ENCODE measurements at regions not wholly inside any gene's neighbourhood (a gene's known extent, or its start where the extent isn't known, plus 50 kb on each side); places are given as distances from the start of the nearest gene placed in this dataset.

DNA sequence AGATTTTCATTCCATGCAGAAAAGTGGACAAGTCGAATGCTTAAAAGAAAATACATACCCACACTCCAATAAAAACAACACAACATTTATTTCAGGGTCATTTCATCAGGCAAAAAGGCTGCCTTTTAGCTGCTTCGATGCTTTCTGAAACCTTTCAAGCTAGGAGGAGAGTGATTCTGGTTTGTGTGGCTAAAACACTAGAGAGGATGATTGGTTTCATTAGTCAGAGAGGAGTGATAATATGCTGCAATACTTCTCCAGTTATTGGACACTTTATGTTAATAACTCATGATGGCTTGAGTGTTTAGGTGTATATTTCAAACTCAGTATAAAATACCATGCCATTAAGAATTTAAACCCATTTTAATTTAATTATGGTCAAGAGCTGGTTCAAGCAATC lies 614.0 kb downstream of the SLC4A3 start:
- no peak for DNase-seq

DNA sequence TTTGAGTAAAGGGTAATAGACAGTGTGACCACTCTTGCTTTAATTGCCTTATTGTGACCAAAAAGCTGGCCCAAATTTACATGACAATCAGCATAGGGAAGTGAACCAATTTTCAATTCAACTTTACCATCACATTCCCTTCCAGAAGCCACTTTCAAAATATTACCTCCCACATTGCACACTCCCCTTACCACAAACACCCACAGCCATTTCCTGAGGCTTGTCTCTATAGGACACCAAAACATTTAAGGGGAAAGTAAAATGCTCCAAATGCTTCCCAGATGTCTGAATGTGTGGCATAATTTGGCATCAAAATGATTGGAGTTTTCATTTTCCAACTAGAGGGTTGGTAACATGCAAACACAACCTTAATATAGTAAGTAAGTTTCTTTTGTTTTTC lies 616.1 kb downstream of the SLC4A3 start:
- no peak for DNase-seq

DNA sequence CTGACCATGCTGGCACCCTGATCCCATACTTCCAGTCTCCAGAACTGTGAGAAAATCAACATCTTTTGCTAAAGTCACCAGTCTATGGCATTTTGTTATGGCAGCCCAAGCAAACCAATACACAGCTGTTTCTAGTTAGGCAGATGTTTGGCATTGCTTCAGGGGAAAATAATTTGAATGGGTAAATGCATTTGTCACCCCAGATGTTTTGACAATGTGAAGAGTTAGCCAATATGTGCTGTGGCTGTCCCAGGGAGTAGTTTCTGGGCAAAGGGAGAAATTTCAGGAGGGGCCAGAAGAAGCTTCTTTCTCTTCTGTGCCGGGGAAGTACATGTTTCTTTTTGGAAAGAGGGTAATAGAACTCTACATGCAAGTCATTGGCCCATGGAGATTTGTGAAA lies 619.0 kb downstream of the SLC4A3 start:
- DNase-seq: no peak

DNA sequence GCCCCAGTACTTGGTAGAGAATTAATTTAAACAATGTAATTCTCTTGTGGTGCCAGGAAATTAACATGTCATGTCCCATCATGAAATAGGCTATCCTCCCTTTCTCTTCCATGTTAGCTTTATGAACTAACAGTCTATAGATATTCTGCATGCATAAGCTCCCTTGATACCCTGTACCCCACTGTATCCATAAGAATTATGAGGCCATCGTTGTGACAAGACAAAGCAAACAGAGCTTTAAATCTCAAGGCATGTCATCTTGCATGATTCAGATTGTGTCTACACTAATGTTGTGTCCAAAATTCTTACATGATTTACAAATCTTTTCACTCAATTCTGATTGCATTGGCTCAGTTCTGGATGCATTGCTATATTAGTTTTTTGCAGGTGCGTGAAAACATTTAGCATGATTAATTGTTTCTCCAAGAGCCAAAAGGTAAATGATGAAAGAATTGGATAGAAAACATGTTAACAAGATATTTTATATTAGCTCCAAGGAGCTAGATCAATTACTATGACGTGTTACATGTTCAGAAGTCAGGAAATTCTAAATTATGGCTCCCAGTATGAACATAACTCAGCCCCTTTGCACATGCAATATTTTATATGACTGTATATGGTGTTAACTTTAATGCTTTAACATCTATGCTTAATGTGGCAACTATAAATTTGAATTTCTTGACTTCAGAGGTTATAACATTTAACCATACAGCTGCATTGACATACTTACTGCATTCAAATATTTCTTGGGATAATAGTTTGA lies 620.3 kb downstream of the SLC4A3 start:
- DNase-seq: no peak

DNA sequence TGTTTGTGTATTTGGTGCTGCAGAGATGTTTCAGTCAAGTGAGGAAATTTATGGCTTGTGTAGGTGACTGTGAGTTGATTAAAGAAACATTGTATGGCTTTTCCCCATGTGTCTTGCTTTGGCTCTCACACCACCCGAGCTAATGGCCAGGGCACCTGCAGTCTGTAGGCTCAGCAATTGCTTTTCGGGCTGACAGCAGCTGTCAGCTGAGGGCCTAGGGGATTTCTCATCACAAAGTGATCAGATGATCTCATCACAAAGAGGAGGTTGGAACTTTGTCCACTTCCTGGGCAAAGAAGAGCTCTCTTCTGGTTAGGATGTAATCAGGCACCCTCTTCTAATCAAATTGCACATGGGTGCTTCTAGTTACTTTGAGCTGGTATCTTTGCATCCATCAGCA lies 632.2 kb downstream of the SLC4A3 start:
- no peak for DNase-seq

- no peak for DNase-seq
Observed at GRCh38 chr2:220263300-220263699, 635.9 kb downstream of the SLC4A3 start.

GRCh38 chr2:220269367-220269766 lies 641.9 kb downstream of the SLC4A3 start:
- no peak for DNase-seq

DNA sequence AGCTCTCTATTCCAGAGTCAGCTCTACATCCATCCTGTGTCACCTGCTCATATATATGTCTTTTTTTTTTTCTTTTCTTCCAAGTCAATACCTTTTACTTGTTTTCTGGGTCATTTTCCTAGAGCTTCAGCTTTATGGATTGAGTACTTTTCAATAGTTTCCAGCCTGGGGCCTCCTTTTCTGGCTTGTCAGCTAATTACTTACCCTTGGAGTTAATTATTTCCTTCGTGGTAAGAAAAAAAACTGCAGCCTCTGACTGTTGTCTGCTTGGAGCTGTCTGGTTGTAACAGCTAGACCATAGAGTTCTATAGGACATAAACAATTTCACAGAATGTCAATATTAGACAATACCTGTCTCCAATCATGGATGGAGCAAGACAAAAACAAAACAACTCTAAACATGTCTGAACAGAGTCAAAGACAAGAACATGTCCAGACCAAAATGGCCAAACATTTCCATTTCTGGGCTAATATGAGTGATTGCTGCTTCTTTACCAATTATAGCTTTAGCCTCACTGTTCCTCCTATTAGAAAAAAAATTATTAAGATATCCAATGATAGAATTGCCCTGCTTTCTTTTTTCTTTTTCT lies 643.1 kb downstream of the SLC4A3 start:
- DNase-seq: no peak

DNA sequence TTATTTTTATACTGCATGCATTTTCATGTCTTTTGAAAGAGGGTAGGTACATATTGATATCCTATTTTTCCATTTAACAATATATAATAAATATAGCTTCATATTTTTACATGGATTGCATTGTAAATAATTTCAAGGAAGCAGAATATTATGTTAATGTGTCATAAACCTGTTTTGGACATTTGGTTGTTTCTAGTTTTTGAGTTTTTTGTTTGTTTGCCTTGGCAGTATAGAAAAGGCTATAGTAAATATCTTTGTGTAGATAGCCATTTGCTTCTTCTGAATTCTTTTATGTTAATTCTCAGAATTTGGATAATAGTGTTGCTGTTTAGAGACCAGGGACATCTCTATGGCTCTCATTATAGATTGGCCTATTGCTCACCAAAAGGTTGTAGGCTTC lies 645.2 kb downstream of the SLC4A3 start:
- no peak for DNase-seq

- no peak for DNase-seq
Observed at GRCh38 chr2:220273082-220273481, 645.7 kb downstream of the SLC4A3 start.

DNA sequence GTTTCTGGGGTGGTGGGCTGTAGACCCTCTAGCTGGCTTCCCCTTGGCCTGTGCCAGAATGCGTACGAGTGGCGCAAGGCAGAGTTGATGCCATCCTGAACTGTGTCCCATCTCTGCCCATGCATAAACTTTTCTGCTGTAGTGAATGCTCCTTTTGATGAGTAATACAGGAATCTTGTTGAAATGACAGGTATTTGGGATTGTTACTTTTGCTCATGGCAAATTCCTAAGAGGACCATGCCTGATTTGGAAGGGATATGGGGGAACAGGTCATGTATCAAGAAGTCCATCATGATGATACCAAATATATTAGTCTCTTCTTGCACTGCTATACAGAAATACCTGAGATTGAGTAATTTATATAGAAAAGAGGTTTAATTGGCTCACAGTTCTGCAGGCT lies 648.0 kb downstream of the SLC4A3 start:
- no peak for DNase-seq

DNA sequence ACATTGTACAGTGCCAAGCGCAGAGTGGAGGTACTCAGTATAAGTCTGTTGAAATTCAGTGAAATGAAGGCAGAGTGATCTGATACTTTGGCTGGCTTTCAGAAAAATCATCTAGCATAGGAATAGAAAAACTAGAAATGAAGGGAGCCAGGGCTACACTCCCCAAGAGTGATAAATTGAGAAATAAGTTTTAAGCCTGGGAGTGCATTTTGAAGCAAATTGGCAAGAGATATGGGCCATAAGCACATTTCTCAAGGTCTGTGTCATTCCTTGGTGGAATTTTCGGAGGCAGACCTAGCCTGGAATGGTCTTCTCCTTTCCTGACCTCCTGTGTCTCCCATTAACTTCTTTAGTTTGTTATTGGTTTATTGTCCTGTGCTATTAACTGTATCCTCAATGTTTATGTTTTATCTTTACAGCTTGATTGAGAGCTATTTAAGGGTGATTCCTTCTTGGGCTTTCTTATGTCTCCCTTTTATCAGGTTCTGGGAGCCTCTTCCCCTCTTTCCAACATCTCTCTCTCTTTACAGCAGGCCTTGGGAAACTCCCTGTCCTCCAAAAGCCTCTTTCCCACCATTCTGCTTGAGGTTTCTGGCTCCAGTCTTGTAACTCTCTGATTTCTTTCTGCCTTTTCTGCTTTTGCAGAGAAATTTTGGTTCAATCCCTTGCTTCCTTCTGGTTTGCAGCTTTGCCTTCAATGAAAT lies 649.5 kb downstream of the SLC4A3 start:
- no peak for DNase-seq

DNA sequence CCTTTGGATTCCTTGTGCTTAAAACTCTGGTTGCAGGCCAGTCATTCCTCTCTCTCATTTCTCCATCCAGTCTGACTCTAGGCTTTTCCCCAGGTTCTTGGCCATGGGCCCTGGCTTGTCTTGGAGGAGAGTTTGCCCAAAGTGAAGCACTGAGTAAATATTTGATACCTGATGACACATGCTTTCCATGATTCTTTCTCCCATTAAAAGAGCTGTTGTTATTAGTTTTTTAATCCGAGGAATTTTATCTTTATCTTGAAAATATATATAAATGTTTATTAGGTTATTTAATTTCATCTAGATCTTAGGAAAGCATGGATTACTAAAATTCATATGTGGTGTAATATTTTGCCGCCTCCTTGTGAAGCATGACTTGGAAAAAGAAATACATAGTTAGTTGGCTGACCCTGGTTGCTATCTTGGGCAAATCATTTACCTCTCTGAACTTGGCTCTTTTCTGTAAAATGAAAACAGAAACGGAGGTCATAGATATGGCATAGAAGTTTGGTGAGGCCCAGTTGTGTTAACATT lies 650.1 kb downstream of the SLC4A3 start:
- no peak for DNase-seq

DNA sequence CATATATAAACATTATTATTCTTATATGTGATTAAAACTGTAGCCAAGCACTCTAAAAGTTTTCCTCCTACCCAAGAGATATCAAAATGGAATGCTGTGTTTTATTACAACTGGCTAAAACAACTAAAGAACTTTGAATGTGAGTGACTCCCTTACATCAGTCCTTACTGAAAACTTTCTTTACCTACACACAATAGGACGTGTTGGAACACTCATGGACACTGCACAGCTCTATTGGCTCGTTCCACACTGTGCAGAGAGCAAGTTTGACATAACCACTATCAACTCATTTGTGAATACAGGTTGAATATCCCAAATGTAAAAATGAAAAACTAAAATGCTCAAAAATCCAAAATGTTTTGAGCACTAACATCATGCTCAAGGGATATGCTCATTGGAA lies 650.6 kb downstream of the SLC4A3 start:
- no peak for DNase-seq

DNA sequence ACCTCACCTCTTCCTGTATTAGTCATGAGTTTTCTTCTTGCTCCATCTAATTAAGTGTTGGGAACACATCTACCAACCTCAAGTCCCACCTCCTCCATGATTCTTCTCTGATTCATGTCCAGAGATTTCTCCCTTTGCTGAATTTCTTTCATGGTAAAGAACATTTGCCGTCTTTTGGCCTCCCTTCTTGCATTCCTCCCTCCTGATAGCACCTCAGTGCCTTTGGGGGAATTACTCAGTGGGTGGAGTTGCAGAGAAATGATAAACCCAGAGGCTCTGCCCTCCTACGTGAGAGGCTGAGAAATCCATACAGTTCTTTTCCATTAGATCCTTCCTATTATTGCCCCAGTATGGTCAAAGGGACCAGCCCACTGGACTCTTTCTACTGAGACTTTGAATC lies 651.9 kb downstream of the SLC4A3 start:
- no peak for DNase-seq

DNA sequence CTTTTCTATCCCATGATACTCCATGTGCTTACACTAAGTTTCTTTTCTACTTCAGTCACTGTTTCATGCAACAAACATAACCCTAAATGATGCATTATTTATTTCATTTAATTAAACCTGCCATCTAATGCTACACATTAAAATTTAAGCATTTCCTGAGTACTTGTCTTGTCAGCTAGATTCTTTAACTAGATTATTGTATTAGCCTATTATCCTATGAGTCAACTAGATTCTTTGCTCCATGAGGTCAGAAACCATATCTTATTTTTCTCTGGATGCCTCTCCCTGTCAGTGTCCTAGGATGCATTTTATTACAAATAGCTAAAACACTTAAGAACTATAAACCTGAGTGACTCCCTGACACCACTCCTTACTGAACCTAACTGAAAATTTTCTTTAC lies 652.4 kb downstream of the SLC4A3 start:
- no peak for DNase-seq

DNA sequence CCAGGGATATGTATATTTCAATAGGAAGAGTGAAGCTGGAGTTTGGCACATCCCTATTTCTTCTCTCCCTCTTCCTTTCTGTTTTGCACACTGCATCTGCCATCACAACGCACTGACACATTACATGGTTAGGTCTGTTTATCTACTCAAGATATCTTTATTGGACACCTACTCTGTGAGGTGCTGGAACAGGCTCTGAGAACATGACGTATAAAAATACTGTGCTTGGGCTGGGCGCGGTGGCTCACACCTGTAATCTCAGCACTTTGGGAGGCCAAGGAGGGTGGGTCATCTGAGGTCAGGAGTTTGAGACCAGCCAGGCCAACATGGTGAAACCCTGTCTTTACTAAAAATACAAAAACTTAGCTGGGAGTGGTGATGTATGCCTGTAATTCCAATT lies 653.3 kb downstream of the SLC4A3 start:
- no peak for DNase-seq

- no peak for DNase-seq
Observed at GRCh38 chr2:220281771-220282170, 654.3 kb downstream of the SLC4A3 start.

DNA sequence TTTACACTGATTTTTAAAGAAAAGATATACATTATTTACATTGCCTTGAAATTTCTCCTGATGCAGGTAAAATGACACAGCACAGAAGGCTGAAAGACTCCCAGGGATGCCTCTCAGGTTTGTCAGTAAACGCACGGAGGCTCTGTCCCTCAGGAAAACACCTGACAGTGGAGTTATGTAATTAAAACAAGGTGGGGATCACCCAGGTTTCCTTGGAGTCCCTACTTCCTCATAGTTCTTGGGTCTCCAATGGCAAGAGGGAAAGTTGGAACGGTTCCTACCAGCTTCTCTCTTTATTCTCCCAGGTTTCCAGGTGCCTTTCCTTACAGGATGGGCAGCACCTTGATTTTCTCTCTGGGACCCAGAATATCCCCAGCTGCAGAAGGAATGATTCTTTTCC lies 654.8 kb downstream of the SLC4A3 start:
- DNase-seq: no peak

DNA sequence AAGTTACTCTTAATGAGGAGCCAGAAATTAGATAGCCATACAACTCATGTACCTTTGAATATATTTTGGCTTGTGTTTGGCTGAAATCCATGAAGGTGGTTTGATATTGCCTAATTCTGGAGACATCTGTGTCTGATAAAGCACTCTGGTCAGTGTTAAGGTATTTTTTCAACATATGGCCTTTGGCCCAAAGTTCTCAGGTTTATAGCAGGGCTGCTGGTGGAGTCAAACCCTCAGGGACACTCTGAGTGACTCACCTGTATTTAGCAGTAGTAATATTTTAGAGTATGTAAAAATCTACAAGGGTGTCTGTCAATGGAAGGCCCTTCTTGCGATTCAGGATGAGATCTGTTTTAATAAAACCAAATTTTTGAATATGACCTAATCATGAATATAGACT lies 666.5 kb downstream of the SLC4A3 start:
- DNase-seq: no peak

DNA sequence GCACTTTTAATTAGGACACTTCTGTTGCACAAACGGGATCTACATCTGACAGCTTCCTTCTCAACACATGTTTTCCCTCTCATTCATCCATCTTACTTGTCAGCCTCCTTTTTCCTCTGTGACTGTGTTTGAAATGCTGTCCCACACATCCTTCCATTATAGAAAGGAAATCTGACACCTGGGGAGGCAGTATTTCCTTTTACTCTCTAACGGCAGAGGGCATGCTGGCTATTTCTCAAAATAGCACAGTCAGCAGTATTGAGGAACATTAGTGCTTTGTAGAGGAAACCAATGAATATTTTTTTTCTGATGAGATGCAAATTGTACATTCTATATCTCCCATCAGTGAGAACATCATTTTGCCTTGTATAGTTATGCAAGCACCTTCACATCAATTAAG lies 668.7 kb downstream of the SLC4A3 start:
- no peak for DNase-seq

DNA sequence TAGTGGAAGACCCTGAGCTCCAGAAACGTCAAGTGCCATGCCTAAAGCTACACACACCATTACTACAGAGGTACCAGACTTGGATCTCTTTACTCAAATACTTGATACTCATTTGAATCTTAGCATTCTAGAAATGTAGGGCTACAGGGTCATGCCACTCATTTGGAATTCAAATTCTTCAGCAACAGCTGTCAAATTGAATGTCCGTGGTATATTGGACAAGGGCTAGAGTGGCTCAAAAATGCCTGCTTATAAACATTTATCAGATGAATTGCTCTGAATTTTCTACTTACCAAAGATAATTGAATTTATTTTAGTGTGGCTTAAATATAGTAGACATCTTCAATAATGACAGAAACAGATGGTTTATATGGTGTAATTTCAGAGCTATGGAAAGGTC lies 669.7 kb downstream of the SLC4A3 start:
- no peak for DNase-seq

DNA sequence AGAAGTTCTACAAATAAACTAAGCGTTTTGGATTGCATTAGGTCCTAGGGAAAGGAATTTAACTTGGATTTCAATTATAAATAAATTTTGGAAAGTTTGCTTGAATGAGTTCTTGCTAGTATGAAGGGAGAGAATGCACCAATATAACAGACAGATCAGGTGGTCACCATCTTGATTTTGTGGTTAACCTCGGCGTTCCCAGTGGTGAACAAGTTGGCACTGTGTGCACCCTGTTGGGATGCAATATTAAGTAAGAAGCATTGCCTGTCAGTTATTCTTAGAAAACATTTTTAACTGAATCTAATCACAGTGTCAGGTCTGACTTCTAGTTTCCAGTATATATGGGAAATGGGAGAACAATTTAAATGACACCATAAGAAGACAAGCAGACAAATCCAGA lies 673.4 kb downstream of the SLC4A3 start:
- no peak for DNase-seq

- DNase-seq: no peak
Observed at GRCh38 chr2:220302756-220303155, 675.3 kb downstream of the SLC4A3 start.

Data from T-helper 9 cell (primary cell).